Endothelial cell of umbilical vein (primary cell): ENCODE measurements at regions not wholly inside any gene's neighbourhood (a gene's known extent, or its start where the extent isn't known, plus 50 kb on each side); places are given as distances from the start of the nearest gene placed in this dataset.

Experiments used
- BruUV-seq: library from RNA; stranded (reverse); fragments of 400-500 nt; replicated peaks from 2 replicates; lab custom pipeline; 2021; lab: Mats Ljungman, UMichigan
- CTCF ChIA-PET: fragments of 300-600, 350-600 bp; sonication (Branson Sonifier 250); formaldehyde crosslinking; loops from one replicate; lab custom pipeline; 2021; ENCODE audit warnings: antibody characterized with exemption, inconsistent platforms; lab: Charles Lee
- POLR2A ChIA-PET: fragments of 300-600, 350-600 bp; sonication (Branson Sonifier 250); formaldehyde crosslinking; loops from one replicate; lab custom pipeline; 2021; ENCODE audit warnings: antibody characterized with exemption, inconsistent platforms; lab: Charles Lee
- DNase-seq: peaks from one replicate; pipeline ENCODE4 v3.0.0-alpha.2; 2011; ENCODE audit warnings: low read depth, low spot score
- FAIRE-seq: peaks from 2 replicates; lab custom pipeline; 2011; peaks lifted over from hg19 to GRCh38; lab: Jason Lieb, UNC
- H2AFZ ChIP-seq: 2 replicates; pipeline ENCODE4 v1.6.0; 2012; ENCODE audit warnings: low read depth, low read length, control low read depth, inconsistent platforms
- H3K27ac ChIP-seq: 2 replicates; pipeline ENCODE4 v1.5.1; 2011; ENCODE audit warnings: low read depth, mild to moderate bottlenecking, control low read depth, low read length, moderate library complexity; ENCODE audit not compliant: insufficient read depth
- H3K27me3 ChIP-seq, 2 experiments: 2 replicates each; pipeline versions ENCODE4 v1.6.0 to v1.6.1; 2011; ENCODE audit warnings: low read length in 2 of 2, mixed read lengths in 1 of 2; ENCODE audit not compliant: control insufficient read depth in 2 of 2, insufficient read depth in 2 of 2
- H3K36me3 ChIP-seq, 2 experiments: 2 replicates in 1 of 2; 3 replicates in 1 of 2; pipeline ENCODE4 v1.5.1; 2011; ENCODE audit warnings: low read length in 2 of 2, mild to moderate bottlenecking in 1 of 2, moderate library complexity in 1 of 2; ENCODE audit not compliant: control insufficient read depth in 2 of 2, insufficient read depth in 2 of 2; ENCODE audit errors: extremely low read depth in 1 of 2
- H3K4me1 ChIP-seq: 3 replicates; pipeline ENCODE4 v1.5.1; 2011; ENCODE audit warnings: mild to moderate bottlenecking, low read length; ENCODE audit not compliant: control insufficient read depth, insufficient read depth; ENCODE audit errors: extremely low read depth
- H3K4me2 ChIP-seq: 2 replicates; pipeline ENCODE4 v1.6.1; 2011; ENCODE audit warnings: low read length, control low read depth, mixed read lengths; ENCODE audit not compliant: insufficient read depth
- H3K4me3 ChIP-seq, 3 experiments: fragments of 200-600 bp in 1 of 3; sonication (generic), shearing (Covaris generic) in 1 of 3; replicated peaks in 1 of 3; 2 replicates each; pipeline ENCODE4 v1.5.1; 2011 to 2016; ENCODE audit warnings: control low read depth in 3 of 3, low read length in 3 of 3, mild to moderate bottlenecking in 2 of 3, inconsistent platforms in 1 of 3, low read depth in 1 of 3, moderate library complexity in 1 of 3; ENCODE audit not compliant: insufficient read depth in 1 of 3
- H3K79me2 ChIP-seq: 2 replicates; pipeline ENCODE4 v1.6.0; 2012; ENCODE audit warnings: low read length, inconsistent platforms; ENCODE audit not compliant: control insufficient read depth, insufficient read depth
- H3K9ac ChIP-seq: replicated peaks from 2 replicates; pipeline ENCODE3; 2011; ENCODE audit warnings: low read length, control low read depth; ENCODE audit not compliant: insufficient read depth; ENCODE audit errors: extremely low read depth
- H3K9me1 ChIP-seq: replicated peaks from 3 replicates; pipeline ENCODE4 v1.6.0; 2011; ENCODE audit warnings: mild to moderate bottlenecking, low read length; ENCODE audit not compliant: control insufficient read depth, insufficient read depth; ENCODE audit errors: extremely low read depth
- H3K9me3 ChIP-seq: replicated peaks from 2 replicates; pipeline ENCODE4 v1.5.1; 2012; ENCODE audit warnings: low read length, inconsistent platforms; ENCODE audit not compliant: control insufficient read depth, insufficient read depth
- H4K20me1 ChIP-seq: replicated peaks from 2 replicates; pipeline ENCODE3; 2011; ENCODE audit warnings: mild to moderate bottlenecking, low read length; ENCODE audit not compliant: control insufficient read depth, insufficient read depth; ENCODE audit errors: extremely low read depth
- EZH2 ChIP-seq: IDR thresholded peaks from 2 replicates; pipeline ENCODE4 v1.6.1; 2012; ENCODE audit warnings: borderline replicate concordance, low read depth, mild to moderate bottlenecking, moderate library complexity, low read length, inconsistent platforms; ENCODE audit not compliant: severe bottlenecking
- FOS ChIP-seq: IDR thresholded peaks from 2 replicates; pipeline ENCODE4 v1.6.1; 2011; ENCODE audit warnings: mild to moderate bottlenecking, low read length, moderate library complexity, borderline replicate concordance; ENCODE audit not compliant: insufficient read depth
- MYC ChIP-seq: IDR thresholded peaks from one replicate; pipeline ENCODE4 v1.6.1; 2011; ENCODE audit warnings: mild to moderate bottlenecking, low read depth, low read length
- dilution Hi-C: fragments of 300-500 bp; cut with MboI; formaldehyde crosslinking; loops from one replicate; pipeline ENCODE4 v1.15.0; 2019; ENCODE audit warnings: low sequenced_read_pairs; ENCODE audit not compliant: extremely low pct_ligation_motif_present
- intact Hi-C: fragments of 100-400 bp; cut with micrococcal nuclease; formaldehyde crosslinking; loops from one replicate; pipeline ENCODE4 v1.10.0; 2022

- Histone ChIP-seq H4K20me1 (no peaks in the 10 kb centered on the region), H3K4me3 (no peak overlapping the region), H3K9ac (no peak overlapping the region), H3K27ac (no peak overlapping the region), H2AFZ (no peak overlapping the region), H3K79me2 (no peaks in the 10 kb centered on the region), H3K27me3 (no peaks in the 10 kb centered on the region), H3K4me2 (no peak overlapping the region), H3K9me3 (no peaks in the 10 kb centered on the region), H3K9me1 (no peaks in the 10 kb centered on the region), H3K4me1 (no peaks in the 10 kb centered on the region), H3K36me3 (no peaks in the 10 kb centered on the region)
- FAIRE-seq (no peak), DNase-seq (no peak)
- dilution Hi-C loops (no loop called here), intact Hi-C loops (no loop called here)
- no TSS peak for BruUV-seq
- ChIA-PET CTCF (no interaction called here), POLR2A (no interaction called here)
- TF ChIP-seq MYC (no peak), EZH2 (no peak)
Measured at GRCh38 chr4:166341992-166342391, 469.0 kb downstream of the TLL1 start.

GRCh38 chr4:166363198-166363597, 490.2 kb downstream of the TLL1 start:
- H4K20me1 ChIP-seq = no peaks in the 10 kb centered on the region
- ChIA-PET CTCF (no interaction called here), POLR2A (no interaction called here)
- no peaks in the 10 kb centered on the region for H3K9me3 ChIP-seq
- TF ChIP-seq FOS = no peak
- no peak overlapping the region for H3K27ac ChIP-seq
- H3K4me3 ChIP-seq = no peak overlapping the region
- FAIRE-seq (no peak), DNase-seq (no peak)
- BruUV-seq = no TSS peak
- H3K9ac ChIP-seq = no peak overlapping the region
- H3K27me3 ChIP-seq = no peaks in the 10 kb centered on the region
- no peaks in the 10 kb centered on the region for H3K9me1 ChIP-seq
- H3K4me1 ChIP-seq = no peaks in the 10 kb centered on the region
- H3K36me3 ChIP-seq = no peaks in the 10 kb centered on the region
- dilution Hi-C loops (no loop called here), intact Hi-C loops (no loop called here)
- no peaks in the 10 kb centered on the region for H3K79me2 ChIP-seq
- no peak overlapping the region for H2AFZ ChIP-seq
- no peak overlapping the region for H3K4me2 ChIP-seq
